ENCODE measurements at regions not wholly inside any gene's neighbourhood (a gene's known extent, or its start where the extent isn't known, plus 50 kb on each side); places are given as distances from the start of the nearest gene placed in this dataset.

DNA sequence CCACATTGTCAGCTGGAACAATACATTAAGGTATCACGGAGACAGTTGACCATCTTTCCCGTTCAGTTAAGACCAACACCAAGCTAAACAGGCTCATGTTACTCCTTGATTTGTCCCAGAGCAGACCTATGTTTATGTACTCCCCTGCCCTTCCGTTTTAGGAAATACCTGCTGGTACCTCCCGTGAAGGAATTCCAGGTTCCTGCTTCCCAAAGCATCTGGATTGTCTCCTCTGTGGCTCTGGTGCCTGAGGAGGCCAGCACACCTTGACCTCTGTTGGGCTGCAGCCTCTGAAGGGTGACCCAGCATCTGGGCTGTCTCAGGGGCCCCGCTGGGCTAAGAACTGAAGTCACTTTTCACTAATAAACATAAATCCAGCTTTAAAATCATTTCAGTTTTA, 647.8 kb upstream of the MARCKS start:
- TF ChIP-seq POLR2A (IDR thresholded peaks at IDR 0.05), result no peak
- TF ChIP-seq, protein P1, sequence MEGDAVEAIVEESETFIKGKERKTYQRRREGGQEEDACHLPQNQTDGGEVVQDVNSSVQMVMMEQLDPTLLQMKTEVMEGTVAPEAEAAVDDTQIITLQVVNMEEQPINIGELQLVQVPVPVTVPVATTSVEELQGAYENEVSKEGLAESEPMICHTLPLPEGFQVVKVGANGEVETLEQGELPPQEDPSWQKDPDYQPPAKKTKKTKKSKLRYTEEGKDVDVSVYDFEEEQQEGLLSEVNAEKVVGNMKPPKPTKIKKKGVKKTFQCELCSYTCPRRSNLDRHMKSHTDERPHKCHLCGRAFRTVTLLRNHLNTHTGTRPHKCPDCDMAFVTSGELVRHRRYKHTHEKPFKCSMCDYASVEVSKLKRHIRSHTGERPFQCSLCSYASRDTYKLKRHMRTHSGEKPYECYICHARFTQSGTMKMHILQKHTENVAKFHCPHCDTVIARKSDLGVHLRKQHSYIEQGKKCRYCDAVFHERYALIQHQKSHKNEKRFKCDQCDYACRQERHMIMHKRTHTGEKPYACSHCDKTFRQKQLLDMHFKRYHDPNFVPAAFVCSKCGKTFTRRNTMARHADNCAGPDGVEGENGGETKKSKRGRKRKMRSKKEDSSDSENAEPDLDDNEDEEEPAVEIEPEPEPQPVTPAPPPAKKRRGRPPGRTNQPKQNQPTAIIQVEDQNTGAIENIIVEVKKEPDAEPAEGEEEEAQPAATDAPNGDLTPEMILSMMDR (IDR thresholded peaks at IDR 0.05), result no peak
- no peak for TF ChIP-seq EP300 (IDR thresholded peaks at IDR 0.05)
